ENCODE measurements at regions not wholly inside any gene's neighbourhood (a gene's known extent, or its start where the extent isn't known, plus 50 kb on each side); places are given as distances from the start of the nearest gene placed in this dataset.

DNA sequence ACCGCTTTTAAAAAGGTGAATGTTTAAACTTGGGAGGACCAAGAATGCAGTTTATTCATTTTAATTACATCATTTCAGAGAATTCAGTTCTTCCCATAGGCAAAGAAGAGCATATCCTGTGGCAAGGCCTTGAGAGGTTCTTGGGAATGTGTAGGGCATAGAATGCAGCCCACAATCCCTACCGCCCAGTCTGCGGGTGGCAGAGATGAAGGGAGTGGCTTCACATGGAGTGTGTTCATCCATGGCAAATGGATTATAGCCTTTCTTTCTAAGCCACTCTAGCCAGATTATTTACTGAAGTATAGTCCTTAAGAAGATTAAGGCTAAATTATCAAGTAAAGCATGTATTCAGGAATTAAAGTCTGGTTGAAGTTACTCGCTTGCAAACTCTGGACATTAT lies 97.4 kb downstream of the TSPAN8 start:
- ChIA-PET POLR2A (no interaction called here), CTCF (no interaction called here)
- no peak for DNase-seq (ENCODE audit: extremely low spot score)
- TF ChIP-seq LEF1 (IDR thresholded peaks at IDR 0.05; ENCODE audit: borderline replicate concordance) (no peak), FOXA1 (IDR thresholded peaks at IDR 0.05) (no peak), ELF4 (IDR thresholded peaks at IDR 0.05) (no peak), TARDBP (IDR thresholded peaks at IDR 0.05) (no peak), ZNF384 (IDR thresholded peaks at IDR 0.05) (no peak)

DNA sequence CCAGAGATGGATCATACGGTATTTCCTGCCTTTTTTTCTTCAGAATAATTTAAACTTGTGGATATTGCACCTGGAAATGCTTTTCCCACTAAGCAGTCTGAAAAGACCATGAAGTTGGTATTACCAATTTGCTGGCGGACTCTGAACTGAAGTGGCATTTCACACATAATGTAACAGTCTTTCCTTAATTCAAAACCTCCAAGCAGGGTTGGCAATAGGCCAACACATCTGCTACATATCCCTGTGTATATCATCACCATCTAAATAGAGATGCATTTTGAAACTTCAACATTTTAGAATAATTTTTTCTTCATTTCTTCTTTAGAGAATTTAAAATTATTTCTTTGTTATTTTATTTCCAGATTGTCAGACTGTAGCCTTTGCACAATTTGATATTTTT lies 100.5 kb downstream of the TSPAN8 start:
- CTCF ChIA-PET, result no interaction called here
- POLR2A ChIA-PET, result no interaction called here
- DNase-seq (ENCODE audit: extremely low spot score), result no peak
- TF ChIP-seq LEF1 (IDR thresholded peaks at IDR 0.05; ENCODE audit: borderline replicate concordance), result no peak
- no peak for TF ChIP-seq CTBP1 (IDR thresholded peaks at IDR 0.05; ENCODE audit: borderline replicate concordance)
- no peak for TF ChIP-seq TARDBP (IDR thresholded peaks at IDR 0.05)
- no peak for TF ChIP-seq HDGF (IDR thresholded peaks at IDR 0.05; ENCODE audit: borderline replicate concordance)
- no peak for TF ChIP-seq BHLHE40 (IDR thresholded peaks at IDR 0.05; ENCODE audit: borderline replicate concordance)
- no peak for TF ChIP-seq L3MBTL2 (conservative IDR thresholded peaks at IDR 0.05)
- no peak for TF ChIP-seq FOXM1 (IDR thresholded peaks at IDR 0.05; ENCODE audit: borderline replicate concordance)
- TF ChIP-seq ARNT (IDR thresholded peaks at IDR 0.05), result no peak

DNA sequence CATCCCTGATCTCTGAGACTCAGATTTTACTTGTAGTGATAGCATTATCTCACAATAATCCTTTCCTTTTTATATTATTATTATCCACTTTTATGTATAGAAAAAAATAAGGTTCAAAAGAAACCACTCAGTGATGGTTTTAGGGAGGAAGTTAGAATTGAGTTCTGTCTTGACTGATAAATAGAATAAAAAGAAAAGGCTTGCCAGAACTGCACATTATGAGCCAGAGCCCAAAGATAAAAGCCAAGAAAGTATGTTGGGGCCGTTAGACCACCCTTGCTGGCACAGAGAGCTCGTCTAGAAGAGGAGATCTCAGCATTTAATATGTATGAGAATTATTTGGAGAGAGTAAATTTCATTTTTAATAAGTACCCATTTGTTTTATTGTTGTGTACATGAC lies 103.2 kb downstream of the TSPAN8 start:
- ChIA-PET CTCF (no interaction called here), POLR2A (no interaction called here)
- no peak for TF ChIP-seq CTBP1 (IDR thresholded peaks at IDR 0.05; ENCODE audit: borderline replicate concordance)
- TF ChIP-seq ZNF384 (IDR thresholded peaks at IDR 0.05), result no peak
- no peak for TF ChIP-seq TARDBP (IDR thresholded peaks at IDR 0.05)
- TF ChIP-seq HDGF (IDR thresholded peaks at IDR 0.05; ENCODE audit: borderline replicate concordance), result no peak
- TF ChIP-seq, protein P1, sequence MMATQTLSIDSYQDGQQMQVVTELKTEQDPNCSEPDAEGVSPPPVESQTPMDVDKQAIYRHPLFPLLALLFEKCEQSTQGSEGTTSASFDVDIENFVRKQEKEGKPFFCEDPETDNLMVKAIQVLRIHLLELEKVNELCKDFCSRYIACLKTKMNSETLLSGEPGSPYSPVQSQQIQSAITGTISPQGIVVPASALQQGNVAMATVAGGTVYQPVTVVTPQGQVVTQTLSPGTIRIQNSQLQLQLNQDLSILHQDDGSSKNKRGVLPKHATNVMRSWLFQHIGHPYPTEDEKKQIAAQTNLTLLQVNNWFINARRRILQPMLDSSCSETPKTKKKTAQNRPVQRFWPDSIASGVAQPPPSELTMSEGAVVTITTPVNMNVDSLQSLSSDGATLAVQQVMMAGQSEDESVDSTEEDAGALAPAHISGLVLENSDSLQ (IDR thresholded peaks at IDR 0.05), result no peak
- TF ChIP-seq SP1 (IDR thresholded peaks at IDR 0.05), result no peak
- no peak for TF ChIP-seq FOXK2 (IDR thresholded peaks at IDR 0.05)
- no peak for TF ChIP-seq SUZ12 (IDR thresholded peaks at IDR 0.05)
- TF ChIP-seq NFRKB (IDR thresholded peaks at IDR 0.05), result no peak
- TF ChIP-seq L3MBTL2 (conservative IDR thresholded peaks at IDR 0.05), result no peak
- no peak for TF ChIP-seq ELF4 (IDR thresholded peaks at IDR 0.05)
- no peak for TF ChIP-seq FOXM1 (IDR thresholded peaks at IDR 0.05; ENCODE audit: borderline replicate concordance)
- TF ChIP-seq BHLHE40 (IDR thresholded peaks at IDR 0.05; ENCODE audit: borderline replicate concordance), result no peak
- TF ChIP-seq ARNT (IDR thresholded peaks at IDR 0.05), result no peak
- no peak for TF ChIP-seq LEF1 (IDR thresholded peaks at IDR 0.05; ENCODE audit: borderline replicate concordance)
- TF ChIP-seq FOXA1 (IDR thresholded peaks at IDR 0.05), result no peak
- no peak for DNase-seq (ENCODE audit: extremely low spot score)

DNA sequence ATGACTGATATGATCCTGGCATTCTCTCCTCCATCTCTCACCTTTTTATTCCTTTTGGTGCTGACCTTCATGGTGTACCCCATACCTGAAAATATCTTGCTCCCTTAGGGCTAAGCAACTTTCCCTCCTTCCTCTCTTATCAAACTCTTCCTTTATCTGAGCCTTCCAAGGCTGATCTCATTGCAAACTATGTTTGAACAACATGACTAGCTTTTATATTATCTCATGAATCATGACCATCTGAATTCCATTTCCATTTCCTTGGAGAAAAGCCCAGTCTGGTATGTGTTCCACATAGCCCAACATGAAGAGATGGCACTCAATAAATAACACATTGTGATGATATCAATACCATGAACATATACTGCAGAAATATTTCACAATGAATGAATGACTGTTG lies 111.6 kb downstream of the TSPAN8 start:
- DNase-seq (ENCODE audit: extremely low spot score), result no peak
- POLR2A ChIA-PET, result no interaction called here
- TF ChIP-seq TARDBP (IDR thresholded peaks at IDR 0.05), result no peak
- TF ChIP-seq, protein P1 (IDR thresholded peaks at IDR 0.05), result no peak
- TF ChIP-seq NFRKB (IDR thresholded peaks at IDR 0.05), result no peak
- no peak for TF ChIP-seq ELF4 (IDR thresholded peaks at IDR 0.05)
- no peak for TF ChIP-seq SP1 (IDR thresholded peaks at IDR 0.05)
- no peak for TF ChIP-seq FOXM1 (IDR thresholded peaks at IDR 0.05; ENCODE audit: borderline replicate concordance)
- no peak for TF ChIP-seq L3MBTL2 (conservative IDR thresholded peaks at IDR 0.05)
- no peak for TF ChIP-seq FOXK2 (IDR thresholded peaks at IDR 0.05)
- no peak for TF ChIP-seq HDGF (IDR thresholded peaks at IDR 0.05; ENCODE audit: borderline replicate concordance)
- CTCF ChIA-PET, result no interaction called here

DNA sequence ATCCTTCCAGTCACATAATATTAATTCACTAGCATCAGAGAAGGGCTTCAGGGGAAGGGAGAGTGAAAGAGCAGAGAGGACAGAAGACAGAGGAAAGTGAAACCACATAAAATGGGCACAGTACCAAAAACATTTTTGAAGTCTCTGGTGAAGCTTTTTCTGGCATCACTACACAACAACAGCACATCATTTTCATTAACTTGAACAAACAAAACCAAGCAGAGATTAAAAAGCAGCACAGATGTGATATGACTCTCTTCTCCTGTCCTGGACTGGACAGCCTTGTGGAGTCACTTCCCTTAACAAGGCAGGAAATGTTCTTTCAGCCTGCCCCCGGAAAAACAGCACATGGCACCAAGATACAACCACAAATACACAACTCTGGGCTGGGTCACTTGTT lies 112.0 kb downstream of the TSPAN8 start:
- CTCF ChIA-PET, result no interaction called here
- POLR2A ChIA-PET, result no interaction called here
- DNase-seq (ENCODE audit: extremely low spot score), result no peak

DNA sequence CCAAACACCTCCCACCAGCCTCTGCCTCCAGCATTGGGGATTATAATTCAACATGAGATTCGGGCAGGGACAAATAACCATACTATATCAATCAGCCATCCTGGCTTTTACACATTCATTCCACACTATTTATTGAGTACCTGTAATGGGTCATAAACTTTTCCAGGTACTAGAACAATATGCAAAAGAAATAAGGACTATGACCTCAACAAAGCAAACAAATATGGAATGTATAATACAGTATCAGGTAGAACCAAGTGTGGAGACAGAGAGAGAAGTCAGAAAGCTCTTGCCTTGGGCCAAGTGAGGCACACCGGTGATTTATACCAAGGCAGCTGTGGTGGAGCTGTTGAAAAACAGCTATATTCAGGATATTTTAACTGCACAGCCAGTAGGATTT lies 116.3 kb downstream of the TSPAN8 start:
- DNase-seq (ENCODE audit: extremely low spot score), result no peak
- ChIA-PET POLR2A (no interaction called here), CTCF (no interaction called here)
- no peak for TF ChIP-seq L3MBTL2 (conservative IDR thresholded peaks at IDR 0.05)
- no peak for TF ChIP-seq BHLHE40 (IDR thresholded peaks at IDR 0.05; ENCODE audit: borderline replicate concordance)
- TF ChIP-seq ZNF384 (IDR thresholded peaks at IDR 0.05), result no peak
- TF ChIP-seq TARDBP (IDR thresholded peaks at IDR 0.05), result no peak
- no peak for TF ChIP-seq FOXK2 (IDR thresholded peaks at IDR 0.05)
- no peak for TF ChIP-seq CTBP1 (IDR thresholded peaks at IDR 0.05; ENCODE audit: borderline replicate concordance)
- TF ChIP-seq HDGF (IDR thresholded peaks at IDR 0.05; ENCODE audit: borderline replicate concordance), result no peak
- no peak for TF ChIP-seq FOXA1 (IDR thresholded peaks at IDR 0.05)
- TF ChIP-seq SP1 (IDR thresholded peaks at IDR 0.05), result no peak
- no peak for TF ChIP-seq ARNT (IDR thresholded peaks at IDR 0.05)
- TF ChIP-seq ELF4 (IDR thresholded peaks at IDR 0.05), result no peak
- TF ChIP-seq, protein P1 (IDR thresholded peaks at IDR 0.05), result no peak
- TF ChIP-seq LEF1 (IDR thresholded peaks at IDR 0.05; ENCODE audit: borderline replicate concordance), result no peak
- no peak for TF ChIP-seq NFRKB (IDR thresholded peaks at IDR 0.05)

More for the DNA sequence above, 112.0 kb downstream of the TSPAN8 start:
- TF ChIP-seq ARNT (IDR thresholded peaks at IDR 0.05) (no peak), TARDBP (IDR thresholded peaks at IDR 0.05) (no peak), ZNF384 (IDR thresholded peaks at IDR 0.05) (no peak)

DNA sequence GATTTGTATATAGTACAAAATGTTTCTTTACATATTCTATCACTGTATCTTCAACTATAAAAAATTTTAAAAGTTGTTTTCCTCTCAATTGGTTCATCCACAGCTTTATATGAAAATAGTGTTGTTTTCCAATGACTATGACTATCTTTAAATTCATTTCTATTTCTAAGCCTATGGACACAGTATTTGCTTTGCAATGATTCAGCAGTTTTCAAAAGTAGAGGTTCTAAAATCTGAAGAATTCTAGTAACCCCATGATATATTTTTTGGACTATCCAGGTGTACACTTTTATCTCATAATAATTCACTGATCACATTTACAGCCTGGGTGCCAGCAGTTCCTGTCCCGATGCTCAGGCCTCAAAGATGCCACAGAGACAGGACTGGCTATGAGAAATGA lies 118.4 kb upstream of the PTPRR start:
- no peak for DNase-seq (ENCODE audit: extremely low spot score)
- TF ChIP-seq SP1 (IDR thresholded peaks at IDR 0.05) (no peak), ARNT (IDR thresholded peaks at IDR 0.05) (no peak), ELF4 (IDR thresholded peaks at IDR 0.05) (no peak), HDGF (IDR thresholded peaks at IDR 0.05; ENCODE audit: borderline replicate concordance) (no peak), TARDBP (IDR thresholded peaks at IDR 0.05) (no peak), LEF1 (IDR thresholded peaks at IDR 0.05; ENCODE audit: borderline replicate concordance) (no peak), CTBP1 (IDR thresholded peaks at IDR 0.05; ENCODE audit: borderline replicate concordance) (no peak), FOXA1 (IDR thresholded peaks at IDR 0.05) (no peak), FOXM1 (IDR thresholded peaks at IDR 0.05; ENCODE audit: borderline replicate concordance) (no peak), FOXK2 (IDR thresholded peaks at IDR 0.05) (no peak), BHLHE40 (IDR thresholded peaks at IDR 0.05; ENCODE audit: borderline replicate concordance) (no peak), ZNF384 (IDR thresholded peaks at IDR 0.05) (no peak)
- TF ChIP-seq, protein P1 (IDR thresholded peaks at IDR 0.05), result no peak
- ChIA-PET CTCF (no interaction called here), POLR2A (no interaction called here)
